SJSA1 (cell line): ENCODE measurements at regions not wholly inside any gene's neighbourhood (a gene's known extent, or its start where the extent isn't known, plus 50 kb on each side); places are given as distances from the start of the nearest gene placed in this dataset.
"Not testable (repeated sequence)": the region's sequence is repeated elsewhere in the genome, so short reads cannot be mapped to it uniquely, and the experiment has no call there.

Experiments
- DNase-seq, 2 experiments: peaks; one replicate each; pipeline ENCODE4 v3.0.0-alpha.2; 2015 to 2020; ENCODE audit warnings: low spot score in 2 of 2, low read depth in 1 of 2
- H3K27ac ChIP-seq: fragments of 250-450 bp; sonication (Bioruptor Pico); 2 replicates; pipeline ENCODE4 v1.5.1; 2020; ENCODE audit warnings: mild to moderate bottlenecking, moderate library complexity
- H3K27me3 ChIP-seq: fragments of 250-450 bp; sonication (Bioruptor Pico); replicated peaks from 2 replicates; pipeline ENCODE4 v1.5.1; 2020; ENCODE audit warnings: mild to moderate bottlenecking, moderate library complexity
- H3K36me3 ChIP-seq: fragments of 250-450 bp; sonication (Bioruptor Pico); 2 replicates; pipeline ENCODE4 v1.5.1; 2020; ENCODE audit warnings: mild to moderate bottlenecking
- H3K4me1 ChIP-seq: fragments of 250-450 bp; sonication (Bioruptor Pico); replicated peaks from 2 replicates; pipeline ENCODE4 v1.6.1; 2021; ENCODE audit warnings: mild to moderate bottlenecking
- H3K4me3 ChIP-seq: fragments of 250-450 bp; sonication (Bioruptor Pico); 2 replicates; pipeline ENCODE4 v1.5.1; 2020; ENCODE audit warnings: mild to moderate bottlenecking
- H3K9me3 ChIP-seq: fragments of 250-450 bp; sonication (Bioruptor Pico); replicated peaks from 2 replicates; pipeline ENCODE4 v1.5.1; 2020; ENCODE audit warnings: mild to moderate bottlenecking

DNA sequence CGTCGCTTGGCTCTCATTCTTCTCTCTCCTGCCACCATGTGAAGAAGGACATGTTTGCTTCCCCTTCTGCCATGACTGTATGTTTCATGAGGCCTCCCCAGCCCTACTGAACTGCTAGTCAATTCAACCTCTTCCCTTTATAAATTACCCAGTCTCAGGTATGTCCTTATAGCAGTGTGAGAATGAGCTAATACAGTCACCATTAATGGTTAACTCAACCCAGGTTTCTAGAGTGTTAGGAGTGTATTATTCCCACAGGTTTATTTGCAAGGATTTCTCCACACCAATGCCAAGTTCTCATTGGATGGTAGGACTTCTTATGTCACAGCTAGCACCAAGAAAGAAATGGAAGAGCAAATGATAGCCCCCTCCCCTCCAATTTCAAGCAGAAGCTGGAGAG, 71.9 kb downstream of the DYNAP start:
- no peaks in the 10 kb centered on the region for H3K9me3 ChIP-seq
- H3K4me1 ChIP-seq, result no peaks in the 10 kb centered on the region
- H3K4me3 ChIP-seq, result no peak overlapping the region
- no peaks in the 10 kb centered on the region for H3K36me3 ChIP-seq
- no peak for DNase-seq
- no peak overlapping the region for H3K27ac ChIP-seq
- no peaks in the 10 kb centered on the region for H3K27me3 ChIP-seq

DNA sequence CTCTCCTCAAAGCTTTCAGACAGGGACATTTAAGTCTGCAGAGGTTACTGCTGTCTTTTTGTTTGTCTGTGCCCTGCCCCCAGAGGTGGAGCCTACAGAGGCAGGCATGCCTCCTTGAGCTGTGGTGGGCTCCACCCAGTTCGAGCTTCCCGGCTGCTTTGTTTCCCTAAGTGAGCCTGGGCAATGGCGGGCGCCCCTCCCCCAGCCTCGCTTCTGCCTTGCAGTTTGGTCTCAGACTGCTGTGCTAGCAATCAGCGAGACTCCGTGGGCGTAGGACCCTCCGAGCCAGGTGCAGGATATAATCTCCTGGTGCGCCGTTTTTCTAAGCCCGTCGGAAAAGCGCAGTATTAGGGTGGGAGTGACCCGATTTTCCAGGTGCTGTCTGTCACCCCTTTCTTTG, 78.7 kb downstream of the DYNAP start:
- not testable (repeated sequence) for H3K27me3 ChIP-seq, DNase-seq

GRCh38 chr18:54671291-54671881, 80.3 kb downstream of the DYNAP start:
- Histone ChIP-seq H3K9me3 (no peaks in the 10 kb centered on the region), H3K4me3 (no peak overlapping the region), H3K27ac (no peak overlapping the region), H3K36me3 (no peaks in the 10 kb centered on the region), H3K27me3 (no peaks in the 10 kb centered on the region), H3K4me1 (no peaks in the 10 kb centered on the region)
- DNase-seq, result peak in 1 of 2 experiments; percentile 22

More for the DNA sequence above, 78.7 kb downstream of the DYNAP start:
- not testable (repeated sequence) for H3K27ac ChIP-seq, H3K9me3 ChIP-seq, H3K4me1 ChIP-seq, H3K36me3 ChIP-seq, H3K4me3 ChIP-seq

- Histone ChIP-seq H3K27me3 (no peaks in the 10 kb centered on the region), H3K4me1 (no peaks in the 10 kb centered on the region), H3K9me3 (no peaks in the 10 kb centered on the region), H3K27ac (no peak overlapping the region), H3K4me3 (no peak overlapping the region), H3K36me3 (no peaks in the 10 kb centered on the region)
- DNase-seq, result no peak
Measured at GRCh38 chr18:54672109-54672508, 81.1 kb downstream of the DYNAP start.

DNA sequence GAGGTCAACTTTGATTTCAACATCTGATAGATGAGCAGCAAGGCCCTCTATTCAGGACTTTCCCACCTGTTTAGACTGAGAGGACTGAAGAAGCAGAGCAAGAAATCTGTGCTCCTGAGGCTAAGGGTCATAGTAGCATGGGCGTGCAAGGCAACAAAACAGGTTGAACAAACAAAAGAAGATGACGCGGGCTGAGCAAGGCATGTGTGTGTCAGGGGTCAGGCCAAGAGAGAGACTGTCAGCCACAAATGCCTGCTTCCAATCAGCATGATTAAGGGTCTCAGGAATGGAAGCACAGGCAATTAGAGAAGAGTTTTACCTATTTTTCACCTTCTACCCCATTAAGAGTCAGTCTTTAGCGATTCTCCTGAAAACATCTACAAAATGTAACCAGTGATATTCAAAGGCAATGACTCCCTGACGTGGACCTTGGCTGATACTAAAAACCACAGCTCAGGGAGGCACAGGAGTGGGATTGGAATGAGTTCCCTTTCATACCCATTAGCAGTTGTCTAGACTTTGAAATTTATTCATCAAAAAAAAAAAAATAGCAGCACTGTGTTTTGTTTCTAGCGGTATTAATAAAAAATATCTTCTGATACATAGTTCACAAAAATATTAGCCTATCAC, 81.9 kb downstream of the DYNAP start:
- DNase-seq, result no peak
- Histone ChIP-seq H3K27me3 (no peaks in the 10 kb centered on the region), H3K9me3 (no peaks in the 10 kb centered on the region), H3K4me1 (no peaks in the 10 kb centered on the region), H3K36me3 (no peaks in the 10 kb centered on the region), H3K27ac (no peak overlapping the region), H3K4me3 (no peak overlapping the region)

GRCh38 chr18:54673936-54674335, 82.9 kb downstream of the DYNAP start:
- Histone ChIP-seq H3K36me3 (no peaks in the 10 kb centered on the region), H3K4me3 (no peak overlapping the region), H3K27me3 (no peaks in the 10 kb centered on the region), H3K4me1 (no peaks in the 10 kb centered on the region), H3K27ac (no peak overlapping the region), H3K9me3 (no peaks in the 10 kb centered on the region)
- DNase-seq, result no peak

GRCh38 chr18:54675076-54675475, 84.0 kb downstream of the DYNAP start:
- no peaks in the 10 kb centered on the region for H3K9me3 ChIP-seq
- H3K36me3 ChIP-seq, result no peaks in the 10 kb centered on the region
- H3K4me3 ChIP-seq, result no peak overlapping the region
- no peaks in the 10 kb centered on the region for H3K27me3 ChIP-seq
- H3K27ac ChIP-seq, result no peak overlapping the region
- DNase-seq, result no peak
- H3K4me1 ChIP-seq, result 0 out of 2 replicates have a peak, but pooled peaks cover 3% of the 10 kb centered on the region

DNA sequence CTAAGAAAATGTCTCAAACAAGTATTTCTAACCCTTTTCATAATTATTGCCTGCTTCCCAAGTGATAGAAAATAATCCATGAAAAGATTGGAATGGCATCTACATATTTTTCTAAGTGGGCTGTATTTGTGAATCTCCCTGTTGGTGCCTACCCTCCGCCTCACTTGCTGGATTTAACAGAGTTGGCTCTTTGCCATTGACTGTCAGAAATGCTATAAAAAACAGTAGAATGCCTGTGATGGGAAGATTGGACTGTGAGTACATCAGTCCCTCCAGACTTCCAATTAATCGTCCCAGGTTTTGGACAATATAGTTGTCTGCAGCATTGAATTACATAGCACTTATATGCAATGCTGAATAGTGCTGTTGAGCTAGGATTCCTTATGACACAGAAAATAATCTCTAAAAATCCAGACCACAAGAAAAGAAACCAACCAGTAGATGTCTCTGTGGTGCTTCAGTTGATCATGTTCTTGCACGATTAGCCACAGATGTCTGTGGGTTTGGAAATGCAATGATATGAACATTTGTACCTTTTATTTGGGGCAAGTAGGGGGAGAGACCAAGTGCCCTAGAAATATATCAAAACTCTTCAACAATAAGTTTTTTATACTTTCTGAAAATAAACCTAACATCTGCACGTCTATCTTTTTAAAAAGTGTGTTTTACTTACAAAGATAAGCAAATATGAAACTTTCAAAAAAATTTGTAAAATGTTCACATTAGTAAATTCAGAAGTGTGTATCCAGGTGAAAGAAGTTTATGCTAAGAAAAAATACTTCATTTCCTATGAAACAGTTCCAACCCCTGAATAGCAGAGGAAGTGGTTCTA, 88.5 kb downstream of the DYNAP start:
- Histone ChIP-seq H3K27ac (no peak overlapping the region), H3K4me3 (no peak overlapping the region), H3K9me3 (no peaks in the 10 kb centered on the region), H3K4me1 (0 out of 2 replicates have a peak, but pooled peaks cover 3% of the 10 kb centered on the region), H3K36me3 (no peaks in the 10 kb centered on the region), H3K27me3 (no peaks in the 10 kb centered on the region)
- peak in 1 of 2 experiments; percentile 73 for DNase-seq

DNA sequence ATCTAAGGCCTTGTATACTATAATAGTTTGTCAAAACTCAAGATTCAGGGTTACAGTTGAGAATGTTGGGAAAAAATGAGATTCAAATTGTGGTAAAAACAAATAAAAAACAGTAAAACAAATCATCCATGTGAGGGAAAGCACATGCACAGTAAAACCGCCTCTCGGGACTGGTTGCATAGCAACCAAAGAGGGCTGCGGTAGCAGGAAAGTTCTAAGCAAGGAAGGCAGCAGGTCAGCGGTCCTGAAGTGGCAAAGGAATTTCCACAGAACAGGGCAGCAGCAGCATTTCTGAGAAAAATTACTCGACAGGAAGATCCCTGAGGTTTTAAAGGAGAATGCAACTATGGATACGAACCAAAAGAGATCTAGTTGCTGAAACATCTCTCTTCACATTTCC, 93.7 kb downstream of the DYNAP start:
- H3K4me3 ChIP-seq, result no peak overlapping the region
- no peaks in the 10 kb centered on the region for H3K36me3 ChIP-seq
- H3K4me1 ChIP-seq, result 0 out of 2 replicates have a peak, but pooled peaks cover 2% of the 10 kb centered on the region
- no peaks in the 10 kb centered on the region for H3K27me3 ChIP-seq
- no peak for DNase-seq
- H3K27ac ChIP-seq, result no peak overlapping the region
- H3K9me3 ChIP-seq, result no peaks in the 10 kb centered on the region

GRCh38 chr18:54689319-54689718, 98.3 kb downstream of the DYNAP start:
- no peaks in the 10 kb centered on the region for H3K36me3 ChIP-seq
- no peak overlapping the region for H3K27ac ChIP-seq
- DNase-seq, result no peak
- H3K4me1 ChIP-seq, result 0 out of 2 replicates have a peak, but pooled peaks cover 3% of the 10 kb centered on the region
- no peaks in the 10 kb centered on the region for H3K9me3 ChIP-seq
- no peaks in the 10 kb centered on the region for H3K27me3 ChIP-seq
- no peak overlapping the region for H3K4me3 ChIP-seq

- Histone ChIP-seq H3K9me3 (no peaks in the 10 kb centered on the region), H3K4me1 (0 out of 2 replicates have a peak, but pooled peaks cover 3% of the 10 kb centered on the region), H3K36me3 (no peaks in the 10 kb centered on the region), H3K4me3 (no peak overlapping the region), H3K27me3 (no peaks in the 10 kb centered on the region), H3K27ac (no peak overlapping the region)
- DNase-seq, result peak in 1 of 2 experiments; percentile 6
Measured at GRCh38 chr18:54690198-54690597, 99.2 kb downstream of the DYNAP start.

DNA sequence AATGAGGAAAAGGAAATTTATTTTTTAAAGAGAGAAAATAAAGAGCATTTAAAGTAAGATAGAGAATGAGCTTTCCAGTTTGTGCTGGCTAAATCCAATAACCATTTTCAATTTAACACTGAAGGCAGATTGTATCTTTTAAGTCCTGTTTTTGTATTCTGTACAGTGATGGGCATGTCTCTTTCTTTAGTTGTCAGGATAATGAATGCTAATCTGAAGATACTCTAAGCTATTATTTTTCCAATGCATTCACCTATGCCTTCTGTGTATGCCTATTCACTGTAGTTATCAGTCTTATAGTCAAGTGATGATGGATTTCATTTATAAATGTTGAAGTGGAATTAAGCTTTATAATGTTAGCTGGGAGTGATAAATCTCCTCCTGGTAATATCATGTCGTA, 101.4 kb downstream of the DYNAP start:
- Histone ChIP-seq H3K36me3 (no peaks in the 10 kb centered on the region), H3K4me1 (0 out of 2 replicates have a peak, but pooled peaks cover 3% of the 10 kb centered on the region), H3K9me3 (no peaks in the 10 kb centered on the region), H3K27ac (no peak overlapping the region), H3K4me3 (no peak overlapping the region), H3K27me3 (no peaks in the 10 kb centered on the region)
- no peak for DNase-seq

GRCh38 chr18:54696616-54697293, 105.7 kb downstream of the DYNAP start:
- H3K27ac ChIP-seq, result no peak overlapping the region
- no peak for DNase-seq
- no peak overlapping the region for H3K4me3 ChIP-seq
- H3K36me3 ChIP-seq, result no peaks in the 10 kb centered on the region
- H3K9me3 ChIP-seq, result no peaks in the 10 kb centered on the region
- H3K27me3 ChIP-seq, result no peaks in the 10 kb centered on the region
- H3K4me1 ChIP-seq, result no peaks in the 10 kb centered on the region
